ENCODE measurements at regions not wholly inside any gene's neighbourhood (a gene's known extent, or its start where the extent isn't known, plus 50 kb on each side); places are given as distances from the start of the nearest gene placed in this dataset.

DNA sequence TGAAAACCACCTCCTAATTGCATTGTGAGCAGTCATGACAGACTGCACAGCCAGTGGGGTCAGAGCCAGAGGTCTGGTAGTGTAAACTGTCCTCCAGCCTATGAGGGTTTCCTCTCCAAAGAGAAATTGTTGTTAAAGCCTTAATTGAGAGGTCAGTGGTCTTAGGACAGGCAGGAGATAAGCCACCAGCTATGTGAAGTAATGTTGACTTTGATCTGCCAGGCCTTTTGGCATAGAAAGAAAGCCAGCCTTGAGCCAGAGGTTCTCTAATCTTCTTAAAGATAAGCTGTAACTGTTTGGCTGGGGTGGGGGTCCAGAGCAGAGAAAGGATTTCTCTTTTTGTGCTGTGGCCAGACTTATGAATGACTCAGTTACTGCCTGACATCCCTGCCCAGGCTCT, 248.4 kb downstream of the WDR11 start:
- Histone ChIP-seq H3K27me3 (ENCODE audit: insufficient read depth) (no peaks in the 10 kb centered on the region), H3K79me2 (replicated peaks; ENCODE audit: insufficient read depth) (no peaks in the 10 kb centered on the region), H2AFZ (no peak overlapping the region), H3F3A (replicated peaks; ENCODE audit: low read depth) (no peaks in the 10 kb centered on the region), H3K27ac (ENCODE audit: low read depth) (no peak overlapping the region), H3K9me2 (ENCODE audit: insufficient read depth) (peaks cover 16% of the 10 kb centered on the region; the same call in 1 of the 2 replicates), H3K4me3 (no peak overlapping the region), H3K4me2 (no peak overlapping the region), H4K20me1 (replicated peaks; ENCODE audit: insufficient read depth) (no peaks in the 10 kb centered on the region), H3K4me1 (ENCODE audit: insufficient read depth) (no peaks in the 10 kb centered on the region), H3K36me3 (ENCODE audit: insufficient read depth) (no peaks in the 10 kb centered on the region)
- Mint-ChIP-seq H3K36me3 (ENCODE audit: low read depth) (no peaks in the 10 kb centered on the region), H3K4me1 (peaks cover 5% of the 10 kb centered on the region; the same call in 2 of the 3 replicates), H3K27me3 (ENCODE audit: insufficient read depth, low read depth, poor library complexity) (no peaks in the 10 kb centered on the region), H3K4me3 (no peak overlapping the region), H3K27ac (no peak overlapping the region), H3K9me3 (no peaks in the 10 kb centered on the region)
- ATAC-seq (no peak), DNase-seq (ENCODE audit: low spot score) (no peak)
- no peak for TF ChIP-seq POLR2AphosphoS5 (IDR thresholded peaks at IDR 0.05; ENCODE audit: low read depth)
- TF ChIP-seq EZH2phosphoT487 (IDR thresholded peaks at IDR 0.05; ENCODE audit: unreplicated experiment), result no peak
- no peak for TF ChIP-seq CREB1 (CRISPR knock-in tag; IDR thresholded peaks at IDR 0.05; ENCODE audit: low read depth)
- no peak for TF ChIP-seq EZH2 (IDR thresholded peaks at IDR 0.05; ENCODE audit: low read depth, unreplicated experiment)
- TF ChIP-seq JUNB (IDR thresholded peaks at IDR 0.05; ENCODE audit: unreplicated experiment), result no peak
- TF ChIP-seq, protein P1, sequence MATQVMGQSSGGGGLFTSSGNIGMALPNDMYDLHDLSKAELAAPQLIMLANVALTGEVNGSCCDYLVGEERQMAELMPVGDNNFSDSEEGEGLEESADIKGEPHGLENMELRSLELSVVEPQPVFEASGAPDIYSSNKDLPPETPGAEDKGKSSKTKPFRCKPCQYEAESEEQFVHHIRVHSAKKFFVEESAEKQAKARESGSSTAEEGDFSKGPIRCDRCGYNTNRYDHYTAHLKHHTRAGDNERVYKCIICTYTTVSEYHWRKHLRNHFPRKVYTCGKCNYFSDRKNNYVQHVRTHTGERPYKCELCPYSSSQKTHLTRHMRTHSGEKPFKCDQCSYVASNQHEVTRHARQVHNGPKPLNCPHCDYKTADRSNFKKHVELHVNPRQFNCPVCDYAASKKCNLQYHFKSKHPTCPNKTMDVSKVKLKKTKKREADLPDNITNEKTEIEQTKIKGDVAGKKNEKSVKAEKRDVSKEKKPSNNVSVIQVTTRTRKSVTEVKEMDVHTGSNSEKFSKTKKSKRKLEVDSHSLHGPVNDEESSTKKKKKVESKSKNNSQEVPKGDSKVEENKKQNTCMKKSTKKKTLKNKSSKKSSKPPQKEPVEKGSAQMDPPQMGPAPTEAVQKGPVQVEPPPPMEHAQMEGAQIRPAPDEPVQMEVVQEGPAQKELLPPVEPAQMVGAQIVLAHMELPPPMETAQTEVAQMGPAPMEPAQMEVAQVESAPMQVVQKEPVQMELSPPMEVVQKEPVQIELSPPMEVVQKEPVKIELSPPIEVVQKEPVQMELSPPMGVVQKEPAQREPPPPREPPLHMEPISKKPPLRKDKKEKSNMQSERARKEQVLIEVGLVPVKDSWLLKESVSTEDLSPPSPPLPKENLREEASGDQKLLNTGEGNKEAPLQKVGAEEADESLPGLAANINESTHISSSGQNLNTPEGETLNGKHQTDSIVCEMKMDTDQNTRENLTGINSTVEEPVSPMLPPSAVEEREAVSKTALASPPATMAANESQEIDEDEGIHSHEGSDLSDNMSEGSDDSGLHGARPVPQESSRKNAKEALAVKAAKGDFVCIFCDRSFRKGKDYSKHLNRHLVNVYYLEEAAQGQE (IDR thresholded peaks at IDR 0.05; ENCODE audit: unreplicated experiment), result no peak

DNA sequence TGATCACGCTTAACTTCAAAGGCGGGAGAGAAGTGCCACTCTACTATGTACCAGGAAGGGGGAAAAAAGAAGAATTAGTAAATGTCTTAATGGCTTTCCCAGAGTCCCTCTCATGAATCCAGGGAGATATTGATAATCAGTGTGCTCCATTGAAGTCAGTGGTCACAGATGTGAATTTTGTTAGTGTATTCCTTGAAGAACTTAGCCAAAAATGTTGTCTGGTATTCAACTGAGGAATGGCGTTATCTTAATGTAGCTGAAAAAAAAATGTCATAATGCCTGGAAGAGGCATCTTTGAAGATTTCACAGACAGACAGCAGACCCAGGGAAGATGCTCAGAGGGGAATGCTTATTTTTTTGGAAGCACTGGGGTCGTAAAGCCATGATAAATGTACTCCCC, 250.4 kb downstream of the WDR11 start:
- DNase-seq (ENCODE audit: low spot score), result no peak
- Histone ChIP-seq H3K9me2 (ENCODE audit: insufficient read depth) (peaks cover 16% of the 10 kb centered on the region; the same call in 1 of the 2 replicates), H3K4me3 (no peak overlapping the region), H3K4me2 (no peak overlapping the region), H3K4me1 (ENCODE audit: insufficient read depth) (no peaks in the 10 kb centered on the region), H3K79me2 (replicated peaks; ENCODE audit: insufficient read depth) (no peaks in the 10 kb centered on the region), H3K27ac (ENCODE audit: low read depth) (no peak overlapping the region), H3K36me3 (ENCODE audit: insufficient read depth) (no peaks in the 10 kb centered on the region), H2AFZ (no peak overlapping the region), H4K20me1 (replicated peaks; ENCODE audit: insufficient read depth) (no peaks in the 10 kb centered on the region), H3K27me3 (ENCODE audit: insufficient read depth) (no peaks in the 10 kb centered on the region), H3F3A (replicated peaks; ENCODE audit: low read depth) (no peaks in the 10 kb centered on the region)
- no peaks in the 10 kb centered on the region for H3K9me3 Mint-ChIP-seq
- H3K27ac Mint-ChIP-seq, result no peak overlapping the region
- no peak overlapping the region for H3K4me3 Mint-ChIP-seq
- no peaks in the 10 kb centered on the region for H3K27me3 Mint-ChIP-seq (ENCODE audit: insufficient read depth, low read depth, poor library complexity)
- no peak for ATAC-seq
- no peaks in the 10 kb centered on the region for H3K36me3 Mint-ChIP-seq (ENCODE audit: low read depth)
- H3K4me1 Mint-ChIP-seq, result peaks cover 11% of the 10 kb centered on the region; the same call in 2 of the 3 replicates
- TF ChIP-seq, protein P2, sequence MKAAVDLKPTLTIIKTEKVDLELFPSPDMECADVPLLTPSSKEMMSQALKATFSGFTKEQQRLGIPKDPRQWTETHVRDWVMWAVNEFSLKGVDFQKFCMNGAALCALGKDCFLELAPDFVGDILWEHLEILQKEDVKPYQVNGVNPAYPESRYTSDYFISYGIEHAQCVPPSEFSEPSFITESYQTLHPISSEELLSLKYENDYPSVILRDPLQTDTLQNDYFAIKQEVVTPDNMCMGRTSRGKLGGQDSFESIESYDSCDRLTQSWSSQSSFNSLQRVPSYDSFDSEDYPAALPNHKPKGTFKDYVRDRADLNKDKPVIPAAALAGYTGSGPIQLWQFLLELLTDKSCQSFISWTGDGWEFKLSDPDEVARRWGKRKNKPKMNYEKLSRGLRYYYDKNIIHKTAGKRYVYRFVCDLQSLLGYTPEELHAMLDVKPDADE (IDR thresholded peaks at IDR 0.05), result no peak

Data from GM23338 (cell line).